Left forelimb (tissue), 1 donor: ENCODE measurements at regions not wholly inside any gene's neighbourhood (a gene's known extent, or its start where the extent isn't known, plus 50 kb on each side); places are given as distances from the start of the nearest gene placed in this dataset.

Experiments
- DNase-seq: peaks from one replicate; pipeline ENCODE4 v3.0.0-alpha.2; 2018; ENCODE audit warnings: low spot score

- no peak for DNase-seq
Measured at GRCh38 chr1:81068726-81069125, 732.0 kb upstream of the ADGRL2 start.

GRCh38 chr1:81053826-81054225, 746.9 kb upstream of the ADGRL2 start:
- DNase-seq, result no peak

GRCh38 chr1:81052162-81052561, 748.6 kb upstream of the ADGRL2 start:
- DNase-seq, result no peak

DNA sequence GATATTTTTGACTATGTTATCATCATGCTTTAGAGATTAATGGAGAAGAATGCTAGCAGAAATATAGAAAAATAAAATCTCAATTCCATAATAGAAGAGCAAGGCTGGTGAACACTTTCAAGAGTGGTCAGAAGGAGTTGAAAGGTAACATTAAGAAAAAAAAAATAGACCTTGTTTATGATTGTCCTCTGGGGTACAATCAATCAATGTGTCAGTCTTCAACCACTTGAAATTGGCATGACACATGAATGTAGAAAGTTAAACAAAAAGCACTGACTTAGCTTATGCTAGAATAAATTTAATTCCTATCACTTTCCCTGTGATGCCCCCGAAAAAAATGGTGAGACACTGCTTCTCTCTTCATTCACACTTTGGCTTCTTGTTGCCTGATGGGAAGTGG, 750.3 kb upstream of the ADGRL2 start:
- no peak for DNase-seq

GRCh38 chr1:81044708-81045107, 756.0 kb upstream of the ADGRL2 start:
- DNase-seq, result no peak

GRCh38 chr1:81042225-81042624, 758.5 kb upstream of the ADGRL2 start:
- DNase-seq, result no peak

DNA sequence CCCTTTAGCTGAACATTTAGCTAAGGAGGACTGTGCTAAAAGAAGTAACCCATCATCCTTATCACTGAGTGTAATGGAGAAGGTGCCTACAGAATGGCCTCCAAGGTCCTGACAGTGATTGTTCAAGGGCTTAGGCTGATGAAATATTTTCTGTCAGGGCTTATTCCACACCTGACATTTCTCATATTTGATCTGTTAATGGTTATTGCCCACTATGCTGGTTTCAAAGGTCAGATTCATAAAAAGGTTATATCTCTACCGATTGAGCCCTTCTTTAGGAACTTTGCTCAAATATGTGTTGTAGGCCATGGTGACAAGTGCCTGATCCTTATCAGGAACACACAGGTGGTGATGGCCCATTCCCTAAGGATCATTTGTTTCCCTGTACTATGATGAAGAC, 766.4 kb upstream of the ADGRL2 start:
- no peak for DNase-seq

DNA sequence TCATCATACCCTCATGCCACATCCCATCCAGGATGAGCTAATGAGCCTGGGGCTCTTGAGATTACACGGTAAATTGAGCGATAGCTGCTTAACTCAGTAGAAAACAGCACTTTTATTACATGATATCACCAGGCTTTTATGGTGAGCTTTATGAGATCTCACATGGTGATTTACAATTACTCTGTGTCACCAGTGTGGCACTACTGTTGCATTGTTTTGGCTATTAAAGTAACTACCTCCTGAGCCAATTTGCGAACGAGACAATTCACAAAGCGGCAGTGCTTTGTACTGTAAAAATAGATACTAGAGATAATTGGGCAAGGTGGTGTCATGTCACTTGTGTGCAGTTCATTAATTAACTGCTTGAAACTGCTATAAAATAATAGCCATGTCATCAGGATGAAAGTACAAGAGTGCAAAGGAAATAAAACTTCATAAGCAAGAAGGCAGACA, 767.7 kb upstream of the ADGRL2 start:
- no peak for DNase-seq

- no peak for DNase-seq
Measured at GRCh38 chr1:81032374-81032773, 768.4 kb upstream of the ADGRL2 start.

GRCh38 chr1:81030441-81030840, 770.3 kb upstream of the ADGRL2 start:
- no peak for DNase-seq

DNA sequence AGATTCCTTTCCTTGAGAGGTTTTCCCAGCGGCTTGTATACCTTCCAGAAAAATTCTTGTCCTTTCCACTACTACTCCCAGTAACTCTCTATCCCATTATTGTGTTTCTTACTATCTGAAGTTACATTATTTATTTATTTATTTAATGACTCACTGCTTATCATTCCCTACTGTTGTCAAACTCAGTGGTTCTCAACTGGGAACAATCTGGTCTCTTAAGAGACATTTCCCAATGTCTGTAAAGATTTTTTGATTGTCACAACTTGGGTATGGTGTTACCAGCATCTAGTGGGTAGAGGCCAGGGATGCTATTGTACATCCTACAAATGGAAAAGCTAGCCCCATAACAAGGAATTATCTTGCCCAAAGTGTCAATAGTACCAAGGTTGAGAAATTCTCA, 771.5 kb upstream of the ADGRL2 start:
- DNase-seq, result no peak

DNA sequence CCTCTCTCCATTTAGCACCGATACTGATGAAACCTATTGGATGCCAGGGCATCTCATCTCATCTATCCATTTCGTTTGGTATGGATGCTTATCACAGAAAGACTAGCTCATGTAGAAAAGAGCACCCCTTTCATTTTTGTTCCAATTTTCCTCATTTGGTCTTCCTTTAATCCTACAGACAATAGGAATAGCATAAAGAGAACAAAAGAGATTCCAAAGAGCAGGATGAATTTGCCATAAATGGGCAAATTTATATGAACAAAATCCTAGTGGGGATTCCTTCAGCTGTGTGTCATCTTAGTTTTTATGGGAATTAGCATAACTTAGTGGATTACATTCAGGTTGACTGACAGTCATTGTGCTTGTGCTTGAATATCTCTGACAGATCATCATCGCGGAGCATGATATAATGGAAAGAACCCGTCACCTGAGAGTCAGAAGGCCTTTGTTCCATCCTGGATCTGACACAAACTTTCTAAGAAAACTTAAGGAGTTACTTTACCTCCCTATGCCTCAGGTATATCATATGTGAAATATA, 777.5 kb upstream of the ADGRL2 start:
- DNase-seq, result no peak

DNA sequence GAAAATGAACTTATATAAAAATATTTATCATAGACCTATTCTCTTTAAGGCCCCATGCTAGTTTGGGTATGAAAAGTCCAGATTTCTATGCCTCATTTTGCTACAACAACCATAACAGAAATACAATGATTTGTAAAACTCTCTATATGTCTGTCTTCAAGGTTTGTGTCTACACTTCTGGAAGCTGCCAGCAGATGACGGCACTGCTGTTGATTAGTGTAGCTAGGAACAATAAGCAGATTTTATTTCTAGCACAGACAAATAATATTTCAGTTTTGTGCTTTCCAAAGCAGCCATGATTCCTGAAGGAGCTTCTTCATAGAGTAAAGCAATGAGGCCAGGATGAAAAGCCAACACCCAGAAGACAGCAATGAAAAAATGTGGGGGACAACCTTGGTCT, 779.6 kb upstream of the ADGRL2 start:
- no peak for DNase-seq

GRCh38 chr1:81020506-81020905, 780.2 kb upstream of the ADGRL2 start:
- DNase-seq, result no peak

- DNase-seq, result no peak
Measured at GRCh38 chr1:81010126-81010525, 790.6 kb upstream of the ADGRL2 start.

DNA sequence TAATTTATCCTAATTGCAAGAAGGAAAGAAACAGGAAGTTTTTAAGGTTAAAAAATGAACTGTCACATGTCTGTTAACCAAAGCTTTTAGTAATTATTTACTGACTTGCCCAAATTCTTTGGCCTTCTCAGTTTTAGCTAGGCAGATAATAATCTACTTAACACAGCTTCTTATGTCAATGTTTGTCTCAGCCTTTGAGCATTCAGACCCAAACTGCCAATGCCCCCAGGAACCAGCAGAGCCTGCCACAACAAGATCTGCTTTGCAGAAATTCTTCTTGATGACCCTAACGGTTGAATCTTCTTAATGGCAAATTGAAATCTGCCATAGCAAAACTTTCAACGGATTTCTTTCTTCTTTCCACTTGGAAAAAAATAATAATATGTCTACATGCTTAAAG, 792.4 kb upstream of the ADGRL2 start:
- no peak for DNase-seq

- DNase-seq, result no peak
Measured at GRCh38 chr1:81007024-81007423, 793.7 kb upstream of the ADGRL2 start.

GRCh38 chr1:81006502-81006901, 794.2 kb upstream of the ADGRL2 start:
- no peak for DNase-seq

DNA sequence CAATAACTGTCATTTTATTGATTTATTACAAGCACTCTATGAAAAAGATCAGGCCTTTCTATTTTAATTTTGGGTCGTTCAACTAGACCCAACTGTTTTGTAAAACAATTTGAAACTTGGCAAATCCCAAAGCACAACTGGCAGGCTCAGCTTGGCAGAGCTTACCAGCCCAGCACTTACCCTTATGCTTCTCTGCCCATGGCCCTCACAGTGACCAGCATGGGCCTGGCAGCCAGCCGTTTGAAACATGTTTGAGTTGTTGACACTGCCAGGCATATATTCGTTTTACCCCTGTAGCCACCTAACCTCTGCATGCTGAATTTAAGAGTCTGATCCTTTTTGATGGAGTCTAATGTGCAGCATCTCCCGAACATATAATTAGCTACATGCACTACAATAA, 796.7 kb upstream of the ADGRL2 start:
- no peak for DNase-seq

GRCh38 chr1:80994934-80995333, 805.8 kb upstream of the ADGRL2 start:
- DNase-seq, result no peak

GRCh38 chr1:80994038-80994437, 806.7 kb upstream of the ADGRL2 start:
- no peak for DNase-seq

DNA sequence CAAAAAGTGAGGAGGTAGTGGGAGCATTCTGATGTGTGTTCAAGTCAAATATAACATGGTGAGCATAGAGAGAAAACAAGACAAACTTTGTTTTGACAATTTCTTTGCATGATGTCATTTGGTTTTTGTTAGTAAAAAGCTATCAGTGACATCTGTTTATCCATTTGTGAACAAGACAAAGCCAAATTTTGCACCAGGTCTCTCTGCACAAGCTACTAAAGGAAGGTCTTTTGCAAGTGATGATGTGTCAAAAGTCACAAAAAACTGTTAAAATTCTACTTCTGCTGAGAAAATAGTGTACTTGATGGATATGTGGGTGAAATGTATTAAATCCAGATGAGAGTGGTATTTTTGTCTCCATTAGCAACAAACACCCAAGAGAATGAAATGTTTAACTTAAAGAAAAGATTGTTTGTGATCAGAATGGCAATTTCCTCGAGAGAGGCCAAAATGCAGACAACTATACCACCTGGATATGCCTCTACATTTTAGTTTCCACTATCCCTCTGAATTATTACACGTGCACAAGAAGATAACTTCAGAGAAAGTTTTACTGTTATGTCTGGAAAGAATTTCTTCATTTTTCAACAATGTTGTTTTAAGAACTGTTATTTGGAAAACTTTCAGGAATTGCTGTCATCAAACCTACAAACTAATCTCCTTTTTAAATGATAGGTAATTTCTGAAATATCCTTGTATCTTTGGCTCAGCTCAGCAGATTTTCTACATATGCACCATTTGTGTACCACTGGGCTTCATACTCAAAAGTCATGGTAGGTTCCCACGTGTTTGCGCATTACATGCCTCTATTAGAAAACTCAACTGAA, 807.4 kb upstream of the ADGRL2 start:
- DNase-seq, result no peak

DNA sequence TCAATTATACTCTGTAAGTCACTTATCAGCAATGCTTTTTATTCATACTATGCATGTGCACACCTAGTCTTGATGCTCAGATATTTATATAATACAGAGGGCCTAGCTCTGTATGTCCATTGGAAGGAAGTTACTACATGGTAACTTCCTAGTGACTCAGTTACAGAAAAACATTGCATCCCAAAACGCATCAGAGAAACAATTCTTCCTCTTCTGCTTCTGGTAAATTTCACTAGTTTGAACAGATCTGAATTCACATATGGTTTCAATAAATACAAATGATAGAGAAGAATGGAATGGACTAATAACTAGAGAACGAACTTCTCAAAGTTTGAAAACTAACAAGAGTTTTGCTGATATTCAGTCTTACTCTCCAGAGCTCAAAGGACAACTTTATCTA, 811.3 kb upstream of the ADGRL2 start:
- DNase-seq, result no peak

DNA sequence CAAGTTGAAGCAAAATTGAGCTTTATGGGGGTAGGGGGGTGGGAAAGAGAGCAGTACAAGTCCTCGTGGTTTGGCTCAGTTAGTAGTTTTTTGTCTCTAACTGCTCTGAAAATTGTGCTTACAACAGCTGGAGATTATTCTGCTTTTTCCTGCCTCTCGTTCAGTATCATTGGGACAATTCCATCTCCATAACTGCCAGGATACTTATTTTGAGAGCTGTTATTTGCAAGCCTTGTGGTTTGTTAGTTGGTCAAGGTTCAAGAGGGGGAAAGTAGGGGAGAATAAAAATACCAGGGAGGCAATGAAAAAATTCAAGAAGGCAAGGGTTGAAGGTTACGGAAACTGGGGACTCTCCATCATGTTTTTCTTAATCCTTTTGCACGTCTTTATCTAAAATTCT, 811.8 kb upstream of the ADGRL2 start:
- DNase-seq, result no peak
